Testis (tissue), 2 donors: ENCODE measurements at regions not wholly inside any gene's neighbourhood (a gene's known extent, or its start where the extent isn't known, plus 50 kb on each side); places are given as distances from the start of the nearest gene placed in this dataset.

ENCODE experiments used
- POLR2A ChIP-seq: fragments of 450-650 bp; IDR thresholded peaks from one replicate; pipeline ENCODE4 v1.6.1; 2017; ENCODE audit warnings: antibody characterized with exemption, mild to moderate bottlenecking, moderate library complexity
- TF ChIP-seq, protein P1 (sequence below), 3 experiments: fragments of 450-650 bp in 2 of 3; fragments of 200-600 bp in 1 of 3; sonication (generic) in 1 of 3; IDR thresholded peaks; one replicate each; pipeline ENCODE4 v1.5.1; 2016 to 2019; ENCODE audit warnings: antibody characterized with exemption in 3 of 3, mild to moderate bottlenecking in 2 of 3, moderate library complexity in 1 of 3

GRCh38 chr5:73297430-73297829, 124.4 kb downstream of the TMEM174 start:
- TF ChIP-seq, protein P1, sequence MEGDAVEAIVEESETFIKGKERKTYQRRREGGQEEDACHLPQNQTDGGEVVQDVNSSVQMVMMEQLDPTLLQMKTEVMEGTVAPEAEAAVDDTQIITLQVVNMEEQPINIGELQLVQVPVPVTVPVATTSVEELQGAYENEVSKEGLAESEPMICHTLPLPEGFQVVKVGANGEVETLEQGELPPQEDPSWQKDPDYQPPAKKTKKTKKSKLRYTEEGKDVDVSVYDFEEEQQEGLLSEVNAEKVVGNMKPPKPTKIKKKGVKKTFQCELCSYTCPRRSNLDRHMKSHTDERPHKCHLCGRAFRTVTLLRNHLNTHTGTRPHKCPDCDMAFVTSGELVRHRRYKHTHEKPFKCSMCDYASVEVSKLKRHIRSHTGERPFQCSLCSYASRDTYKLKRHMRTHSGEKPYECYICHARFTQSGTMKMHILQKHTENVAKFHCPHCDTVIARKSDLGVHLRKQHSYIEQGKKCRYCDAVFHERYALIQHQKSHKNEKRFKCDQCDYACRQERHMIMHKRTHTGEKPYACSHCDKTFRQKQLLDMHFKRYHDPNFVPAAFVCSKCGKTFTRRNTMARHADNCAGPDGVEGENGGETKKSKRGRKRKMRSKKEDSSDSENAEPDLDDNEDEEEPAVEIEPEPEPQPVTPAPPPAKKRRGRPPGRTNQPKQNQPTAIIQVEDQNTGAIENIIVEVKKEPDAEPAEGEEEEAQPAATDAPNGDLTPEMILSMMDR (IDR thresholded peaks at IDR 0.05), result no peak
- no peak for TF ChIP-seq POLR2A
